ENCODE measurements at regions not wholly inside any gene's neighbourhood (a gene's known extent, or its start where the extent isn't known, plus 50 kb on each side); places are given as distances from the start of the nearest gene placed in this dataset.
"Not testable (repeated sequence)": the region's sequence is repeated elsewhere in the genome, so short reads cannot be mapped to it uniquely, and the experiment has no call there.

GRCh38 chr11:64438986-64439771, 80.2 kb downstream of the RPS6KA4 start:
- H3K36me3 ChIP-seq: no peaks in the 10 kb centered on the region
- DNase-seq: no peak

GRCh38 chr11:64439772-64440491, 81.0 kb downstream of the RPS6KA4 start:
- intact Hi-C loops (cut with DNase I); H3K4me1 ChIP-seq; DNase-seq; H3K36me3 ChIP-seq; H3K9me3 ChIP-seq; H3K4me3 ChIP-seq; H3K27ac ChIP-seq: not testable (repeated sequence)
- H3K27me3 ChIP-seq: peaks cover 0 to 79% (median 0%) of the 10 kb centered on the region in 4 donors
- WGBS, 2 donors: 77 to 88% methylated on average over 6 of the region's 8 CpGs

More at GRCh38 chr11:64438986-64439771, 80.2 kb downstream of the RPS6KA4 start:
- TF ChIP-seq POLR2A (IDR thresholded peaks at IDR 0.05) (no peak), CTCF (IDR thresholded peaks at IDR 0.05) (no peak)
- Histone ChIP-seq H3K4me3 (no peak overlapping the region), H3K9me3 (no peaks in the 10 kb centered on the region), H3K27me3 (peaks cover 0 to 79% (median 0%) of the 10 kb centered on the region in 4 donors), H3K4me1 (no peaks in the 10 kb centered on the region), H3K27ac (no peak overlapping the region)
- WGBS, 2 donors: 55 to 59% methylated on average over 15 to 16 of the region's 22 CpGs
- intact Hi-C loops (cut with DNase I): no loop called here

GRCh38 chr11:64441127-64441526, 82.2 kb downstream of the RPS6KA4 start:
- Histone ChIP-seq H3K27me3 (peaks cover 0 to 76% (median 0%) of the 10 kb centered on the region in 4 donors), H3K4me3 (no peak overlapping the region), H3K9me3 (no peaks in the 10 kb centered on the region), H3K27ac (no peak overlapping the region), H3K4me1 (no peaks in the 10 kb centered on the region), H3K36me3 (no peaks in the 10 kb centered on the region)
- intact Hi-C loops (cut with DNase I): no loop called here
- WGBS, 2 donors: 57 to 58% methylated on average over 11 of the region's 11 CpGs
- TF ChIP-seq POLR2A (IDR thresholded peaks at IDR 0.05): no peak
- TF ChIP-seq CTCF (IDR thresholded peaks at IDR 0.05): no peak
- DNase-seq: no peak

GRCh38 chr11:64443001-64443400, 84.0 kb downstream of the RPS6KA4 start:
- H3K27me3 ChIP-seq: peaks cover 0 to 72% (median 0%) of the 10 kb centered on the region in 4 donors
- intact Hi-C loops (cut with DNase I): no loop called here
- no peak overlapping the region for H3K4me3 ChIP-seq
- H3K9me3 ChIP-seq: no peaks in the 10 kb centered on the region
- 64 to 74% methylated on average over 5 of the region's 5 CpGs for WGBS, 2 donors
- TF ChIP-seq CTCF (IDR thresholded peaks at IDR 0.05) (no peak), POLR2A (IDR thresholded peaks at IDR 0.05) (no peak)
- no peak for DNase-seq
- H3K4me1 ChIP-seq: peaks cover 0 to 6% (median 5%) of the 10 kb centered on the region in 3 donors
- no peaks in the 10 kb centered on the region for H3K36me3 ChIP-seq
- no peak overlapping the region for H3K27ac ChIP-seq

GRCh38 chr11:64444838-64445441, 86.0 kb downstream of the RPS6KA4 start:
- 53% methylated on average over 3 to 4 of the region's 4 CpGs for WGBS, 2 donors
- DNase-seq: no peak
- no peaks in the 10 kb centered on the region for H3K36me3 ChIP-seq
- H3K27ac ChIP-seq: no peak overlapping the region
- H3K4me1 ChIP-seq: peaks cover 16 to 25% (median 23%) of the 10 kb centered on the region in 3 donors
- TF ChIP-seq POLR2A (IDR thresholded peaks at IDR 0.05) (no peak), CTCF (IDR thresholded peaks at IDR 0.05) (no peak)
- peaks cover 0 to 72% (median 0%) of the 10 kb centered on the region in 4 donors for H3K27me3 ChIP-seq
- no peaks in the 10 kb centered on the region for H3K9me3 ChIP-seq
- no peak overlapping the region for H3K4me3 ChIP-seq
- intact Hi-C loops (cut with DNase I): no loop called here

Measured in esophagus squamous epithelium (tissue), 5 donors.